WTC11 (cell line): ENCODE measurements at regions not wholly inside any gene's neighbourhood (a gene's known extent, or its start where the extent isn't known, plus 50 kb on each side); places are given as distances from the start of the nearest gene placed in this dataset.

Experiments used
- ATAC-seq: fragments of 200-7000 bp; cut with Tn5 transposase; 2 replicates; pipeline ENCODE4 v1.10.0; 2021; ENCODE audit warnings: mild to moderate bottlenecking, moderate library complexity
- CTCF ChIA-PET: fragments of 300-600 bp; sonication (Branson Sonifier 250); formaldehyde crosslinking; loops from one replicate; lab custom pipeline; 2021; ENCODE audit warnings: antibody characterized with exemption; lab: Charles Lee
- POLR2A ChIA-PET: fragments of 350-600 bp; sonication (Branson Sonifier 250); formaldehyde crosslinking; loops from one replicate; lab custom pipeline; 2021; ENCODE audit warnings: antibody characterized with exemption; lab: Charles Lee
- DNase-seq: peaks from one replicate; pipeline ENCODE4 v3.0.0; 2021; ENCODE audit warnings: low spot score
- H3K27ac Mint-ChIP-seq: 2 replicates; pipeline ENCODE4 v1.8.0; 2021; ENCODE audit warnings: mixed read lengths
- H3K27me3 Mint-ChIP-seq: 2 replicates; pipeline ENCODE4 v1.8.0; 2021; ENCODE audit warnings: low read depth, mild to moderate bottlenecking, moderate library complexity, mixed read lengths
- H3K36me3 Mint-ChIP-seq: 2 replicates; pipeline ENCODE4 v1.8.0; 2021; ENCODE audit warnings: mixed read lengths
- H3K4me1 Mint-ChIP-seq: 2 replicates; pipeline ENCODE4 v1.8.0; 2022; ENCODE audit warnings: mixed read lengths
- H3K4me3 Mint-ChIP-seq: 2 replicates; pipeline ENCODE4 v1.8.0; 2021; ENCODE audit warnings: mild to moderate bottlenecking, moderate library complexity, mixed read lengths
- H3K9me3 Mint-ChIP-seq: 2 replicates; pipeline ENCODE4 v1.8.0; 2021; ENCODE audit warnings: mixed read lengths
- ATF1 ChIP-seq: sonication (generic); formaldehyde crosslinking; IDR thresholded peaks from 2 replicates; pipeline ENCODE4 v1.8.1; 2023; ENCODE audit warnings: mild to moderate bottlenecking, moderate library complexity, missing genetic modification reagents
- CBFB ChIP-seq: sonication (generic); formaldehyde crosslinking; IDR thresholded peaks from 2 replicates; pipeline ENCODE4 v1.8.1; 2022; ENCODE audit warnings: mild to moderate bottlenecking, low read depth, missing genetic modification reagents
- CREB1 ChIP-seq: sonication (generic); formaldehyde crosslinking; IDR thresholded peaks from 2 replicates; pipeline ENCODE4 v1.8.0; 2023; ENCODE audit warnings: mild to moderate bottlenecking, missing genetic modification reagents
- CREM ChIP-seq: sonication (generic); formaldehyde crosslinking; IDR thresholded peaks from 2 replicates; pipeline ENCODE4 v1.8.1; 2022; ENCODE audit warnings: mild to moderate bottlenecking, missing genetic modification reagents, moderate library complexity
- EMX1 ChIP-seq: fragments of 250-450 bp; sonication (Bioruptor Pico); IDR thresholded peaks from 2 replicates; pipeline ENCODE4 v1.8.0; 2021; ENCODE audit warnings: mild to moderate bottlenecking
- GRHL2 ChIP-seq: fragments of 250-450 bp; sonication (Bioruptor Pico); IDR thresholded peaks from 2 replicates; pipeline ENCODE4 v1.8.0; 2022; ENCODE audit warnings: mild to moderate bottlenecking, moderate library complexity; ENCODE audit not compliant: insufficient replicate concordance, severe bottlenecking
- KAT7 ChIP-seq: sonication (generic); formaldehyde crosslinking; IDR thresholded peaks from 2 replicates; pipeline ENCODE4 v1.8.1; 2023; ENCODE audit warnings: missing genetic modification reagents, mild to moderate bottlenecking, borderline replicate concordance
- NFYB ChIP-seq: sonication (generic); formaldehyde crosslinking; conservative IDR thresholded peaks from 2 replicates; pipeline ENCODE4 v1.8.0; 2022; ENCODE audit warnings: low read depth, missing genetic modification reagents
- NR1H2 ChIP-seq: sonication (generic); formaldehyde crosslinking; IDR thresholded peaks from 2 replicates; pipeline ENCODE4 v1.9.0; 2021; ENCODE audit warnings: mild to moderate bottlenecking, moderate library complexity, missing genetic modification reagents
- PRRX2 ChIP-seq: fragments of 250-450 bp; sonication (Bioruptor Pico); IDR thresholded peaks from 2 replicates; pipeline ENCODE4 v1.8.0; 2021; ENCODE audit warnings: mild to moderate bottlenecking
- RELA ChIP-seq: sonication (generic); formaldehyde crosslinking; IDR thresholded peaks from 2 replicates; pipeline ENCODE4 v1.8.1; 2022; ENCODE audit warnings: missing genetic modification reagents, mild to moderate bottlenecking, borderline replicate concordance
- ZBTB21 ChIP-seq: sonication (generic); formaldehyde crosslinking; IDR thresholded peaks from 2 replicates; pipeline ENCODE4 v1.8.1; 2023; ENCODE audit warnings: mild to moderate bottlenecking, missing genetic modification reagents, borderline replicate concordance
- ZNF121 ChIP-seq: sonication (generic); formaldehyde crosslinking; IDR thresholded peaks from 2 replicates; pipeline ENCODE4 v1.8.0; 2023; ENCODE audit warnings: missing genetic modification reagents
- ZNF263 ChIP-seq: sonication (generic); formaldehyde crosslinking; IDR thresholded peaks from 2 replicates; pipeline ENCODE4 v1.8.1; 2022; ENCODE audit warnings: low read depth, mild to moderate bottlenecking, moderate library complexity, missing genetic modification reagents
- ZNF317 ChIP-seq: sonication (generic); formaldehyde crosslinking; IDR thresholded peaks from 2 replicates; pipeline ENCODE4 v1.8.1; 2023; ENCODE audit warnings: low read depth, mild to moderate bottlenecking, moderate library complexity, missing genetic modification reagents, borderline replicate concordance
- ZNF671 ChIP-seq: fragments of 250-450 bp; sonication (Bioruptor Pico); IDR thresholded peaks from 2 replicates; pipeline ENCODE4 v1.8.0; 2021; ENCODE audit warnings: mild to moderate bottlenecking
- TF ChIP-seq, protein P1 (sequence below): sonication (generic); formaldehyde crosslinking; IDR thresholded peaks from 2 replicates; pipeline ENCODE4 v1.8.0; 2023; ENCODE audit warnings: missing genetic modification reagents, mild to moderate bottlenecking, borderline replicate concordance
- TF ChIP-seq, protein P2 (sequence below): sonication (generic); formaldehyde crosslinking; IDR thresholded peaks from 2 replicates; pipeline ENCODE4 v1.8.1; 2022; ENCODE audit warnings: low read depth, missing genetic modification reagents, borderline replicate concordance
- TF ChIP-seq, protein P3 (sequence below): fragments of 250-450 bp; sonication (Bioruptor Pico); IDR thresholded peaks from 2 replicates; pipeline ENCODE4 v2.1.2; 2022; ENCODE audit warnings: mild to moderate bottlenecking, moderate library complexity
- TF ChIP-seq, protein P4 (sequence below): sonication (generic); formaldehyde crosslinking; IDR thresholded peaks from 2 replicates; pipeline ENCODE4 v1.8.1; 2022; ENCODE audit warnings: mild to moderate bottlenecking, missing genetic modification reagents, moderate library complexity, borderline replicate concordance
- TF ChIP-seq, protein P5 (sequence below): sonication (generic); formaldehyde crosslinking; IDR thresholded peaks from 2 replicates; pipeline ENCODE4 v1.8.1; 2023; ENCODE audit warnings: mild to moderate bottlenecking, missing genetic modification reagents
- TF ChIP-seq, protein P6 (sequence below): sonication (generic); formaldehyde crosslinking; IDR thresholded peaks from 2 replicates; pipeline ENCODE4 v1.8.1; 2023; ENCODE audit warnings: mild to moderate bottlenecking, moderate library complexity, missing genetic modification reagents

DNA sequence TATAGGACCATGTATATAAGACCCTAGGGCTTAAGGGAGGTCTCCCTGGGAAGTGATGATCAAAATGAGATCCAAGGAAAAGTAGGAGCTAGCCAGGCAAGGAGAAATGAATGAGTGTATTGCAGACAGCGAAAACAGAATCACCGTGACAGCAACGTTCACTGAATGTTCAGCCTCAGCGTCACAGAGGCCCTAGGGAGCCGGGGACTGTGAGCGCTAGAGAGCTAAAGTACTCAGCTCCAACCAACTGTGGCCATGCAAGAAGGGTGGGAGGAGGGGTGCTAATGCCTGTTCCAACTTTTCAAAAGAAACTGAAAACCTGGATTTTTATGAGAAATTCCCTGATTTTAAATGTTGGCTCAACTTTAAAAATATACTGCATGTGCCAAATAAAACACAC lies 105.5 kb upstream of the CCND2 start (continued):
- TF ChIP-seq, protein P1, sequence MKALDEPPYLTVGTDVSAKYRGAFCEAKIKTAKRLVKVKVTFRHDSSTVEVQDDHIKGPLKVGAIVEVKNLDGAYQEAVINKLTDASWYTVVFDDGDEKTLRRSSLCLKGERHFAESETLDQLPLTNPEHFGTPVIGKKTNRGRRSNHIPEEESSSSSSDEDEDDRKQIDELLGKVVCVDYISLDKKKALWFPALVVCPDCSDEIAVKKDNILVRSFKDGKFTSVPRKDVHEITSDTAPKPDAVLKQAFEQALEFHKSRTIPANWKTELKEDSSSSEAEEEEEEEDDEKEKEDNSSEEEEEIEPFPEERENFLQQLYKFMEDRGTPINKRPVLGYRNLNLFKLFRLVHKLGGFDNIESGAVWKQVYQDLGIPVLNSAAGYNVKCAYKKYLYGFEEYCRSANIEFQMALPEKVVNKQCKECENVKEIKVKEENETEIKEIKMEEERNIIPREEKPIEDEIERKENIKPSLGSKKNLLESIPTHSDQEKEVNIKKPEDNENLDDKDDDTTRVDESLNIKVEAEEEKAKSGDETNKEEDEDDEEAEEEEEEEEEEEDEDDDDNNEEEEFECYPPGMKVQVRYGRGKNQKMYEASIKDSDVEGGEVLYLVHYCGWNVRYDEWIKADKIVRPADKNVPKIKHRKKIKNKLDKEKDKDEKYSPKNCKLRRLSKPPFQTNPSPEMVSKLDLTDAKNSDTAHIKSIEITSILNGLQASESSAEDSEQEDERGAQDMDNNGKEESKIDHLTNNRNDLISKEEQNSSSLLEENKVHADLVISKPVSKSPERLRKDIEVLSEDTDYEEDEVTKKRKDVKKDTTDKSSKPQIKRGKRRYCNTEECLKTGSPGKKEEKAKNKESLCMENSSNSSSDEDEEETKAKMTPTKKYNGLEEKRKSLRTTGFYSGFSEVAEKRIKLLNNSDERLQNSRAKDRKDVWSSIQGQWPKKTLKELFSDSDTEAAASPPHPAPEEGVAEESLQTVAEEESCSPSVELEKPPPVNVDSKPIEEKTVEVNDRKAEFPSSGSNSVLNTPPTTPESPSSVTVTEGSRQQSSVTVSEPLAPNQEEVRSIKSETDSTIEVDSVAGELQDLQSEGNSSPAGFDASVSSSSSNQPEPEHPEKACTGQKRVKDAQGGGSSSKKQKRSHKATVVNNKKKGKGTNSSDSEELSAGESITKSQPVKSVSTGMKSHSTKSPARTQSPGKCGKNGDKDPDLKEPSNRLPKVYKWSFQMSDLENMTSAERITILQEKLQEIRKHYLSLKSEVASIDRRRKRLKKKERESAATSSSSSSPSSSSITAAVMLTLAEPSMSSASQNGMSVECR (CRISPR knock-in tag): no peak

DNA sequence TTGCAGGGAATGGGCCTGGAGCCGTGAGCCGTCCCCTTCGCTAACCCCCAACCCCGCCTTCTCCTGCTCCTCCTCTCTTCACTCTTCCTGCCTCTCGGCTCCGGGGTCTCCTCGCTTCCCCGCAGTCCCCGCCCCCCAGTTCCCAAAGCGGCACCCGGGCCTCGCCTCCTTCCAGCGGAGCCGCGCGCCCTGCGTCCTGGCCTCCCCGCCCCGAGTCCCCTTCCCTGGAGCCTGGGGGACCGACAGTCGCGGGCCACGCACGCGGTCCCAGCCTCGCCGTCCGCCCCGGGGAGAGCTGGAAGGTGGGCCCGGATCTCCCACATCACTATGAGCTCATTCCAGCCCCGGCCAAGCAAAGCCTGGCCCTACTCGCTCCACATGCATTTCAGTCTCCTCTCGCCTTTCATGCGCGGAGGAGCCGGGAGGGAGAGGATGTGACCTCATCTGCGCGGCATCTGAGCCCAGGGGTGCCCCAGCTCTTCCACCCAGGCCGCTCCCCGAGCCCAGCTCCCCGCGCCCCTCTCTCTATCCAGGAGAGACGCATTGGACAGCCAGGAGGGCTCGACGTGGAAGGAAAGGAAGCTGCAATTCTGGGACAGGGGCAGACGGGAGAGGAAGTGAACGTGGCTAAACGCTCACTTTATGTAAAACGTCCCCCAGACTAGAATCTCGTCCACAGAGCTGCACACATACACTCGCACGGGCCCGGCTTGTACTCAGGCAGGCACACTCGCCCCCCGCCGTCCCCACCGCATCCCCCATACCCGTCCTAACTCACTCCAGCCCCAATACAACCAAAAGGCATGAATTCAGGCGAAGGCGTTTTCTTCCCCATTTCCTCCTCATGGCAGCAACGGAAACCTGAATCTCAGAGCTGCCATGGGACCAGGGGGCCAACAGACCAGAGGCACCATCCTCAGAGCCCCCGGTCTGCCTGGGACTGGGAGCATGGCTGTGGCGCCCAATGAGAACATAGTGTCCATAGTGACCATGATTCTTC lies 108.7 kb upstream of the CCND2 start:
- Mint-ChIP-seq H3K36me3 (peaks cover 8% of the 10 kb centered on the region), H3K9me3 (peaks cover 9% of the 10 kb centered on the region), H3K27ac (peak overlapping the region; percentile 64), H3K4me1 (peaks cover 40% of the 10 kb centered on the region), H3K4me3 (peak overlapping the region; percentile 67), H3K27me3 (peaks cover 20% of the 10 kb centered on the region)
- POLR2A ChIA-PET: interaction anchor here (0.5 to 2.6 kb wide), 15 partner anchors 8 to 140 kb away, joined by 3 to 13 read pairs (median 5); partner anchors contain the start of gene CCND2
- CTCF ChIA-PET: interaction anchor here (0.5 to 2.3 kb wide), 11 partner anchors 9 to 865 kb away, joined by 3 to 17 read pairs (median 4); no protein-coding TSS in a partner anchor
- ATAC-seq (peak; percentile 88), DNase-seq (peak; percentile 77)
- TF ChIP-seq PRRX2 (CRISPR knock-in tag) (no peak), ATF1 (CRISPR knock-in tag) (no peak), ZNF263 (CRISPR knock-in tag) (no peak), RELA (CRISPR knock-in tag) (0 out of 2 replicates have a peak, but pooled peaks have one; percentile 24), GRHL2 (CRISPR knock-in tag) (no peak), CREB1 (0 out of 2 replicates have a peak, but pooled peaks have one; percentile 5), EMX1 (CRISPR knock-in tag) (no peak), CBFB (CRISPR knock-in tag) (no peak), KAT7 (CRISPR knock-in tag) (no peak), ZNF671 (CRISPR knock-in tag) (no peak), ZNF317 (CRISPR knock-in tag) (no peak), NR1H2 (no peak), ZBTB21 (CRISPR knock-in tag) (peak; percentile 53; the same call in 1 of the 2 replicates), NFYB (CRISPR knock-in tag) (no peak), CREM (CRISPR knock-in tag) (no peak), ZNF121 (CRISPR knock-in tag) (no peak)
- TF ChIP-seq, protein P2, sequence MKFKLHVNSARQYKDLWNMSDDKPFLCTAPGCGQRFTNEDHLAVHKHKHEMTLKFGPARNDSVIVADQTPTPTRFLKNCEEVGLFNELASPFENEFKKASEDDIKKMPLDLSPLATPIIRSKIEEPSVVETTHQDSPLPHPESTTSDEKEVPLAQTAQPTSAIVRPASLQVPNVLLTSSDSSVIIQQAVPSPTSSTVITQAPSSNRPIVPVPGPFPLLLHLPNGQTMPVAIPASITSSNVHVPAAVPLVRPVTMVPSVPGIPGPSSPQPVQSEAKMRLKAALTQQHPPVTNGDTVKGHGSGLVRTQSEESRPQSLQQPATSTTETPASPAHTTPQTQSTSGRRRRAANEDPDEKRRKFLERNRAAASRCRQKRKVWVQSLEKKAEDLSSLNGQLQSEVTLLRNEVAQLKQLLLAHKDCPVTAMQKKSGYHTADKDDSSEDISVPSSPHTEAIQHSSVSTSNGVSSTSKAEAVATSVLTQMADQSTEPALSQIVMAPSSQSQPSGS (CRISPR knock-in tag): 0 out of 2 replicates have a peak, but pooled peaks have one; percentile 8
- TF ChIP-seq, protein P3, sequence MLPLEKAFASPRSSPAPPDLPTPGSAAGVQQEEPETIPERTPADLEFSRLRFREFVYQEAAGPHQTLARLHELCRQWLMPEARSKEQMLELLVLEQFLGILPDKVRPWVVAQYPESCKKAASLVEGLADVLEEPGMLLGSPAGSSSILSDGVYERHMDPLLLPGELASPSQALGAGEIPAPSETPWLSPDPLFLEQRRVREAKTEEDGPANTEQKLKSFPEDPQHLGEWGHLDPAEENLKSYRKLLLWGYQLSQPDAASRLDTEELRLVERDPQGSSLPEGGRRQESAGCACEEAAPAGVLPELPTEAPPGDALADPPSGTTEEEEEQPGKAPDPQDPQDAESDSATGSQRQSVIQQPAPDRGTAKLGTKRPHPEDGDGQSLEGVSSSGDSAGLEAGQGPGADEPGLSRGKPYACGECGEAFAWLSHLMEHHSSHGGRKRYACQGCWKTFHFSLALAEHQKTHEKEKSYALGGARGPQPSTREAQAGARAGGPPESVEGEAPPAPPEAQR (CRISPR knock-in tag): no peak
- TF ChIP-seq, protein P4, sequence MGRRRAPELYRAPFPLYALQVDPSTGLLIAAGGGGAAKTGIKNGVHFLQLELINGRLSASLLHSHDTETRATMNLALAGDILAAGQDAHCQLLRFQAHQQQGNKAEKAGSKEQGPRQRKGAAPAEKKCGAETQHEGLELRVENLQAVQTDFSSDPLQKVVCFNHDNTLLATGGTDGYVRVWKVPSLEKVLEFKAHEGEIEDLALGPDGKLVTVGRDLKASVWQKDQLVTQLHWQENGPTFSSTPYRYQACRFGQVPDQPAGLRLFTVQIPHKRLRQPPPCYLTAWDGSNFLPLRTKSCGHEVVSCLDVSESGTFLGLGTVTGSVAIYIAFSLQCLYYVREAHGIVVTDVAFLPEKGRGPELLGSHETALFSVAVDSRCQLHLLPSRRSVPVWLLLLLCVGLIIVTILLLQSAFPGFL (CRISPR knock-in tag): no peak
- TF ChIP-seq, protein P5, sequence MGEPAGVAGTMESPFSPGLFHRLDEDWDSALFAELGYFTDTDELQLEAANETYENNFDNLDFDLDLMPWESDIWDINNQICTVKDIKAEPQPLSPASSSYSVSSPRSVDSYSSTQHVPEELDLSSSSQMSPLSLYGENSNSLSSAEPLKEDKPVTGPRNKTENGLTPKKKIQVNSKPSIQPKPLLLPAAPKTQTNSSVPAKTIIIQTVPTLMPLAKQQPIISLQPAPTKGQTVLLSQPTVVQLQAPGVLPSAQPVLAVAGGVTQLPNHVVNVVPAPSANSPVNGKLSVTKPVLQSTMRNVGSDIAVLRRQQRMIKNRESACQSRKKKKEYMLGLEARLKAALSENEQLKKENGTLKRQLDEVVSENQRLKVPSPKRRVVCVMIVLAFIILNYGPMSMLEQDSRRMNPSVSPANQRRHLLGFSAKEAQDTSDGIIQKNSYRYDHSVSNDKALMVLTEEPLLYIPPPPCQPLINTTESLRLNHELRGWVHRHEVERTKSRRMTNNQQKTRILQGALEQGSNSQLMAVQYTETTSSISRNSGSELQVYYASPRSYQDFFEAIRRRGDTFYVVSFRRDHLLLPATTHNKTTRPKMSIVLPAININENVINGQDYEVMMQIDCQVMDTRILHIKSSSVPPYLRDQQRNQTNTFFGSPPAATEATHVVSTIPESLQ (CRISPR knock-in tag): no peak
- TF ChIP-seq, protein P6, sequence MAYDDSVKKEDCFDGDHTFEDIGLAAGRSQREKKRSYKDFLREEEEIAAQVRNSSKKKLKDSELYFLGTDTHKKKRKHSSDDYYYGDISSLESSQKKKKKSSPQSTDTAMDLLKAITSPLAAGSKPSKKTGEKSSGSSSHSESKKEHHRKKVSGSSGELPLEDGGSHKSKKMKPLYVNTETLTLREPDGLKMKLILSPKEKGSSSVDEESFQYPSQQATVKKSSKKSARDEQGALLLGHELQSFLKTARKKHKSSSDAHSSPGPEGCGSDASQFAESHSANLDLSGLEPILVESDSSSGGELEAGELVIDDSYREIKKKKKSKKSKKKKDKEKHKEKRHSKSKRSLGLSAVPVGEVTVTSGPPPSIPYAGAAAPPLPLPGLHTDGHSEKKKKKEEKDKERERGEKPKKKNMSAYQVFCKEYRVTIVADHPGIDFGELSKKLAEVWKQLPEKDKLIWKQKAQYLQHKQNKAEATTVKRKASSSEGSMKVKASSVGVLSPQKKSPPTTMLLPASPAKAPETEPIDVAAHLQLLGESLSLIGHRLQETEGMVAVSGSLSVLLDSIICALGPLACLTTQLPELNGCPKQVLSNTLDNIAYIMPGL (CRISPR knock-in tag): 0 out of 2 replicates have a peak, but pooled peaks have one; percentile 47
